ENCODE measurements at regions not wholly inside any gene's neighbourhood (a gene's known extent, or its start where the extent isn't known, plus 50 kb on each side); places are given as distances from the start of the nearest gene placed in this dataset.
A peak's percentile ranks its signal among the peaks of the same experiment; 100 is the strongest.

DNA sequence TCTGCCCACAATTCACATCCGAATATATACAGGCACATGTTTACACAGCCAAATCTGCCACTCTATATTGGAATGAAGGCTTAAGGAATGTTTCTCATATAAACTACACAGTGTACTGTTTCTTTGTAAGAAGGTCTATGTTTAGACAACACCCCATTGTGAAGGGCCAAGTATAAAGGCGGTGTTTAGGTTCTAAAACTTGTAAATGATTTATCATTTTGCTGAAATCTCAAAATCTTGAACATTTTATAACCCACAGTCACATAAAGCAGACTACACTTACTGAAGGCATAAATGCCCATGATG is 94.0 kb downstream of the ZNF608 start:
- DNase-seq (ENCODE audit: low spot score in 2 of 2, unreplicated experiment in 2 of 2) = no peak
- TF ChIP-seq, protein P1, sequence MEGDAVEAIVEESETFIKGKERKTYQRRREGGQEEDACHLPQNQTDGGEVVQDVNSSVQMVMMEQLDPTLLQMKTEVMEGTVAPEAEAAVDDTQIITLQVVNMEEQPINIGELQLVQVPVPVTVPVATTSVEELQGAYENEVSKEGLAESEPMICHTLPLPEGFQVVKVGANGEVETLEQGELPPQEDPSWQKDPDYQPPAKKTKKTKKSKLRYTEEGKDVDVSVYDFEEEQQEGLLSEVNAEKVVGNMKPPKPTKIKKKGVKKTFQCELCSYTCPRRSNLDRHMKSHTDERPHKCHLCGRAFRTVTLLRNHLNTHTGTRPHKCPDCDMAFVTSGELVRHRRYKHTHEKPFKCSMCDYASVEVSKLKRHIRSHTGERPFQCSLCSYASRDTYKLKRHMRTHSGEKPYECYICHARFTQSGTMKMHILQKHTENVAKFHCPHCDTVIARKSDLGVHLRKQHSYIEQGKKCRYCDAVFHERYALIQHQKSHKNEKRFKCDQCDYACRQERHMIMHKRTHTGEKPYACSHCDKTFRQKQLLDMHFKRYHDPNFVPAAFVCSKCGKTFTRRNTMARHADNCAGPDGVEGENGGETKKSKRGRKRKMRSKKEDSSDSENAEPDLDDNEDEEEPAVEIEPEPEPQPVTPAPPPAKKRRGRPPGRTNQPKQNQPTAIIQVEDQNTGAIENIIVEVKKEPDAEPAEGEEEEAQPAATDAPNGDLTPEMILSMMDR (IDR thresholded peaks at IDR 0.05; ENCODE audit: unreplicated experiment) = no peak
- Mint-ChIP-seq H3K36me3 (peaks cover 9% of the 10 kb centered on the region), H3K27ac (peak overlapping the region; percentile 67), H3K4me1 (peaks cover 49% of the 10 kb centered on the region), H3K4me3 (peak overlapping the region; percentile 60), H3K27me3 (ENCODE audit: low read depth) (no peaks in the 10 kb centered on the region), H3K9me3 (no peaks in the 10 kb centered on the region)

DNA sequence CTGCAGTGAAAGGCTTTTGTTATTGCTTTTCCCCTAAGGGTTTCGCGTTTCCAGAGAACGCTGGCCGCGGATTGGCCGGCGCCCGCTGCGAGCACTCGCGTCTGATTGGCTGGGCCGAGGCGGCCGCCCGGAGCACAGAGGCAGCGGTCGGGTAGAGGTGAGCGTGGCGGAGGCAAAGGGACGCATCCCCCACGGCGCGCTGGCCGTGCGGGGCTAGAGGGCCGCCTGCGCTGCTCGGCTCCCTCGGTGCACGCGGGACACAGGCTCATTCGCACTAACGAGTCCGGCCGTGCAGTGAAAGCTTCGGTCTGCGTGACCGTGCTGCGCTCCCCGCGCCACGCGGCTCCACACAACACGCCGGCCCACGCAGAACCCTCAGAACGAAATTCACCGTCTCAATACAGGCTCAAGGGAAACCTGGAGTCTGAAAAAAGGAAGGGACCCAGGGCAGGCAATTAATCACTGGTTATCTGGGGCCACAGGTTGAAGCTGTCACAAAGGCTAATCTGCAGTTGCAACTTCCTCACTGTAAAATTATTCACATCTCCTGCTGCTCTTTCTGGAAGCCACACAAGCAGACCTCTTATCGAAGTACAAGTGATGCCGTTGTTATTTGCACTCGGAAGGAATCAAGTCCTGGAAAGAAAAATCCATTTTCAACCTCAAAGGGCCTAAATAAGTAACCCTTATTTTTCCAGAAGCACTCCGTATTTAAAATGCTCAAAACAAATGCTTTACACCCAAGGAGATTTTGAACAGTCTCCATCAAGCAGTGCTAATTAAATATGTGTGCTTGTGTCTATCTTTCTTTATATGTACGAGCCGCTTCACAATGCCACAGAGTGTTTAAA is 94.6 kb downstream of the ZNF608 start:
- Mint-ChIP-seq H3K27ac (peak overlapping the region; percentile 67), H3K4me1 (peaks cover 52% of the 10 kb centered on the region), H3K4me3 (peak overlapping the region; percentile 60), H3K27me3 (ENCODE audit: low read depth) (no peaks in the 10 kb centered on the region), H3K9me3 (no peaks in the 10 kb centered on the region), H3K36me3 (peaks cover 14% of the 10 kb centered on the region)
- peak; percentile 74 to 81 for DNase-seq (ENCODE audit: low spot score in 2 of 2, unreplicated experiment in 2 of 2)
- TF ChIP-seq, protein P1 (IDR thresholded peaks at IDR 0.05; ENCODE audit: unreplicated experiment) = no peak

DNA sequence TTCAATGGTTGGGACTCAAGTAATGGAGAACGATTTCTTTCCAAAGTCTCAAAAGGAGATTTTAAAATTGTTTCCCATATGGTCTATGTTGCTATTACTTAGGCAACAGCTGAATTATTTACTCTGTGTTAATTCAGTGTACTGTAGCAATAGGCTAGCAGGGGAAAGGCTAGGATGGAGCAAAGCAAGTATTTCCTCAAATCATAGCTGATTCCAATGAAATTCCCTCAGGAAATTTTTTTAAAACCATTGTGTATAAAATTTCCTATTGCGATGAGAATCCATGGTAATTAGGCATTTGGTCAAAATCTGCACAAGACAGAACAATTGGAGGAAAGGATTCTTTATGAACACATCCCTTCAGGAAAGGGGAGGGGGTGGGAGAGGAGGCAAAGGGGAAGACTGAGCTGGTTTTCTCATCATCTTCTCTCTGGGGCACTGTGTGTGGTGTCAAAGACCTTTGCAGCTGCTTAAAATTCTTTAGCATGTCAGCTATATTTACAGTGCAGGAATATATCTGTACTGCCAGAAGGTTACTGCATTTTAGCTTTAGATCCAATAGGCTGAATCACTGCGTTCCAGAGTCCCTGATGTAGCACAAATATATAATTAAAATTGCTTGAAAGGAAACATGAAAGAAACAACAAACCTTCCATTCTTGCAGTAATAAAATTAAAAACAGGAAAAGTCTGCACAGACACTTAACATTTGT is 95.3 kb downstream of the ZNF608 start:
- H3K36me3 Mint-ChIP-seq = peaks cover 16% of the 10 kb centered on the region
- TF ChIP-seq, protein P1 (IDR thresholded peaks at IDR 0.05; ENCODE audit: unreplicated experiment) = no peak
- peaks cover 59% of the 10 kb centered on the region for H3K4me1 Mint-ChIP-seq
- peak overlapping the region; percentile 60 for H3K4me3 Mint-ChIP-seq
- H3K9me3 Mint-ChIP-seq = no peaks in the 10 kb centered on the region
- no peak for DNase-seq (ENCODE audit: low spot score in 2 of 2, unreplicated experiment in 2 of 2)
- H3K27me3 Mint-ChIP-seq (ENCODE audit: low read depth) = no peaks in the 10 kb centered on the region
- peak overlapping the region; percentile 67 for H3K27ac Mint-ChIP-seq

GRCh38 chr5:124650147-124650561 is 96.3 kb downstream of the ZNF608 start:
- Mint-ChIP-seq H3K36me3 (peaks cover 16% of the 10 kb centered on the region), H3K27me3 (ENCODE audit: low read depth) (no peaks in the 10 kb centered on the region), H3K4me1 (peaks cover 59% of the 10 kb centered on the region), H3K27ac (peak overlapping the region; percentile 50), H3K9me3 (no peaks in the 10 kb centered on the region), H3K4me3 (no peak overlapping the region)
- no peak for DNase-seq (ENCODE audit: low spot score in 2 of 2, unreplicated experiment in 2 of 2)
- TF ChIP-seq, protein P1 (IDR thresholded peaks at IDR 0.05; ENCODE audit: unreplicated experiment) = no peak

DNA sequence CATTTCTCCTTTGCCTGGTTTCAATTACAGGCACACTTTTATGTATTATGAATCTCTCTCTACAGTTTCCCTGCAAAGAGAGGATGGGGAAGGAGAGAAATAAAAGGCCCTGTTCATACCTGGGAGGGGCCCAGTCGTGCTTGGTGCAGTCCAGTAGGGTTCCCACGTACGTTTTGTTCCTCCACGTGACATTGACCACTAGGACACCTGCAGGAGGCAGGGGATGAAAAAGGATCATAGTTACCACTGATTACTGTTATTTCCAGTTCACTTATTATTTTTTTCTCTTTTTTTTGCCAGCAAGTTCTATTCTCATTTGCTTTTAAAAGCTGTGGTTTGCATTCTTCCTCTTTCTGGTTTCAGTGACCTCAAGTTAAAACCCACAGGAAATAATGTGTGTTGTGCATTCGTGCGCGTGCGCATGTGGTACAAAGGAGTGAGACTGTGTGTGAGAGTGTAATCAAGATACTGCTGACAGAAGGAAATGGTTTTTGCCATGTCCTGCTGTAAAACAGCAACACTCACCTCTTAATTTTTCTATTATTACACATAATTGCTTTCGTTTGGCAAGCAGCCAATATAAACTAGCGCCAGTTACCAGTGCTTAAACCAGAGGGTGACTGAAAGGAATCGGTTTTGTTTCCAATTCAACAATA is 96.8 kb downstream of the ZNF608 start:
- TF ChIP-seq, protein P1 (IDR thresholded peaks at IDR 0.05; ENCODE audit: unreplicated experiment) = no peak
- no peaks in the 10 kb centered on the region for H3K9me3 Mint-ChIP-seq
- H3K36me3 Mint-ChIP-seq = peaks cover 16% of the 10 kb centered on the region
- H3K27me3 Mint-ChIP-seq (ENCODE audit: low read depth) = no peaks in the 10 kb centered on the region
- no peak overlapping the region for H3K4me3 Mint-ChIP-seq
- peak overlapping the region; percentile 85 for H3K27ac Mint-ChIP-seq
- DNase-seq (ENCODE audit: low spot score in 2 of 2, unreplicated experiment in 2 of 2) = no peak
- peaks cover 59% of the 10 kb centered on the region for H3K4me1 Mint-ChIP-seq
